Epithelial cell of esophagus (primary cell): ENCODE measurements at regions not wholly inside any gene's neighbourhood (a gene's known extent, or its start where the extent isn't known, plus 50 kb on each side); places are given as distances from the start of the nearest gene placed in this dataset.
A peak's percentile ranks its signal among the peaks of the same experiment; 100 is the strongest.

Experiments used
- DNase-seq: peaks from one replicate; pipeline ENCODE4 v3.0.0; 2010; ENCODE audit warnings: low read depth
- H3K4me3 ChIP-seq: 2 replicates; pipeline ENCODE4 v1.5.1; 2011; ENCODE audit warnings: mild to moderate bottlenecking, low read length, control low read depth
- TF ChIP-seq, protein P1 (sequence below): IDR thresholded peaks from 2 replicates; pipeline ENCODE4 v1.5.1; 2011; ENCODE audit warnings: low read depth, mild to moderate bottlenecking, low read length, control low read depth, inconsistent platforms; ENCODE audit not compliant: insufficient read depth; ENCODE audit errors: missing control alignments

DNA sequence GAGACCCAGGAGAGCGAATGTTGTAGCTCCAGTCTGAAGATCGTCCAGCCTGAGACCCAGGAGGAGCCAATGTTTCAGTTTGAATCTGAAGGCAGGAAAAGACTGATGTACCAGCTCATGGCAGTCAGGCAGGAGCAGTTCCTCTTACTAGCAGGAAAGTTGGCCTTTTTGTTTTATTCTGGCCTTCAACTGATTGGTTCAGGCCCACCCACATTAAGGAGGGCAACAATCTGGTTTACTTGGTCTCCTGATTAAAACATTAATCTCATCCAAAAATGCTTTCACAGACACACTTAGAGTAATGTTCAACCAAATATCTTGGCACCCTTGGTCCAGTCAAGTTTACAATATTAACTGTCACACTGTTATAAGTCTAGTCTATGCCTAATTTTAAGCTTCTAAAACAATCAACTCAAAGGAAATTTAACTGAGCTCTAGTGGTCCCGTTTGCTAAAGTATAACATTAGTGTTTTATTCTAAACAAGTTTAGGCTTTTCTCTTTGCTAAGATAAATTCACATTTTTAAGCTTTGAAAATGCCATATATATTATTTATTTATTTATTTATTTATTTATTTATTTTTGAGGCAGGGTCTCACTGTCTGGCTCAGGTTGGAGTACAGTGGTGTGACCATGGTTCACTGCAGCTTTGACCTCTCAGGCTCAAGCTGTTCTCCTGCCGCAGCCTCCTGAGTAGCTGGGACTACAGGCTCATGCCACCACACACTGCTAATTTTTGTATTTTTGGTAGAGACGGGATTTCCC lies 275.5 kb upstream of the SLC35B3 start:
- DNase-seq = no peak

GRCh38 chr6:8707956-8708772 lies 272.8 kb upstream of the SLC35B3 start:
- H3K4me3 ChIP-seq = peak overlapping the region; percentile 19
- DNase-seq = peak; percentile 68

More for the DNA sequence above, 275.5 kb upstream of the SLC35B3 start:
- H3K4me3 ChIP-seq = no peak overlapping the region
- TF ChIP-seq, protein P1, sequence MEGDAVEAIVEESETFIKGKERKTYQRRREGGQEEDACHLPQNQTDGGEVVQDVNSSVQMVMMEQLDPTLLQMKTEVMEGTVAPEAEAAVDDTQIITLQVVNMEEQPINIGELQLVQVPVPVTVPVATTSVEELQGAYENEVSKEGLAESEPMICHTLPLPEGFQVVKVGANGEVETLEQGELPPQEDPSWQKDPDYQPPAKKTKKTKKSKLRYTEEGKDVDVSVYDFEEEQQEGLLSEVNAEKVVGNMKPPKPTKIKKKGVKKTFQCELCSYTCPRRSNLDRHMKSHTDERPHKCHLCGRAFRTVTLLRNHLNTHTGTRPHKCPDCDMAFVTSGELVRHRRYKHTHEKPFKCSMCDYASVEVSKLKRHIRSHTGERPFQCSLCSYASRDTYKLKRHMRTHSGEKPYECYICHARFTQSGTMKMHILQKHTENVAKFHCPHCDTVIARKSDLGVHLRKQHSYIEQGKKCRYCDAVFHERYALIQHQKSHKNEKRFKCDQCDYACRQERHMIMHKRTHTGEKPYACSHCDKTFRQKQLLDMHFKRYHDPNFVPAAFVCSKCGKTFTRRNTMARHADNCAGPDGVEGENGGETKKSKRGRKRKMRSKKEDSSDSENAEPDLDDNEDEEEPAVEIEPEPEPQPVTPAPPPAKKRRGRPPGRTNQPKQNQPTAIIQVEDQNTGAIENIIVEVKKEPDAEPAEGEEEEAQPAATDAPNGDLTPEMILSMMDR = no peak

GRCh38 chr6:8707369-8707768 lies 272.0 kb upstream of the SLC35B3 start:
- H3K4me3 ChIP-seq = no peak overlapping the region
- TF ChIP-seq, protein P1 = no peak

More at GRCh38 chr6:8707956-8708772, 272.8 kb upstream of the SLC35B3 start:
- TF ChIP-seq, protein P1 = peak; percentile 68

GRCh38 chr6:8705435-8706020 lies 270.2 kb upstream of the SLC35B3 start:
- DNase-seq = no peak
- TF ChIP-seq, protein P1 = no peak
- H3K4me3 ChIP-seq = no peak overlapping the region

More at GRCh38 chr6:8707369-8707768, 272.0 kb upstream of the SLC35B3 start:
- no peak for DNase-seq

GRCh38 chr6:8703059-8703458 lies 267.7 kb upstream of the SLC35B3 start:
- TF ChIP-seq, protein P1 = no peak
- no peak for DNase-seq
- H3K4me3 ChIP-seq = no peak overlapping the region

- DNase-seq = no peak
- no peak overlapping the region for H3K4me3 ChIP-seq
- TF ChIP-seq, protein P1 = no peak
Observed at GRCh38 chr6:8688821-8689220, 253.5 kb upstream of the SLC35B3 start.
